Mucosa of gallbladder (tissue), 1 donor: ENCODE measurements at regions not wholly inside any gene's neighbourhood (a gene's known extent, or its start where the extent isn't known, plus 50 kb on each side); places are given as distances from the start of the nearest gene placed in this dataset.
A peak's percentile ranks its signal among the peaks of the same experiment; 100 is the strongest.

Experiments used
- DNase-seq: peaks from one replicate; pipeline ENCODE4 v3.0.0-alpha.2; 2020; ENCODE audit warnings: low spot score
- donor health status: DM: no; HTN: no; CAD: no.

DNA sequence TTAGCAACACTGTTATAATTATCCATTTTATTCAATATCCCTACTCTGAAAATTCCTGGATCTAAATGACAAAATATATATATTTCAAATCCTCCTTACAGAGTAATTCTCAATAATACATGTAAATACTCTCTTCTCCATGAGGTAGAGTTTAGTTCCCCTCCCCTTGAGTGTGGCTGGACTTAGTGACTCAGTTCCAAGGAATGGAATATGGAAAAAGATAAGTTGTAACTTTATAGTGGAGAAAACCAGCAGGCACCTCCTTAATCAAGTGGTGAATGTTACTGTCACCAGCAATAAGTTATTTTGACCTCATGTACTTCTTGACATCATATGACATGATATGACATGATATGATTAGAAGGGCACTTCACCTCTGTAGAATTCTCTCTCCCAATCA lies 302.0 kb downstream of the RAB28 start:
- no peak for DNase-seq

DNA sequence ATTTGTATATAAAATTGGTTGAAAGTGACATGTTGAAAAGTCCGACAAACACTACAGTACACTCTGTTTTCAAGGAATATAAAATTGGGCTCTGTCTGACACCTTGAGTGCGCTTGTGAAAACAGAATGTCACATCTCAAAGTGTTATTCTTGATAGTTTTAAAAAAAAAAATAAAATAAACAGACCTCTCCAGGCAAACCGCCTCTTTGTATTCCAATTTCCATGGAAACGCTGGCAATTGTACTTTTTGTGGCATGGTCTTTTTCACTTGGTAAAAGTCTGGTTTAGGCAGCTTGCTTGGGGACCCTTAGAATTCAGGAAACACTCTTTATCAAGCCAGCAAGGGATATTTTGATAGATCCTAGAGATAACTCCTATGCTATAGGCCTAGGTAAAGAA lies 302.5 kb downstream of the RAB28 start:
- DNase-seq = no peak

DNA sequence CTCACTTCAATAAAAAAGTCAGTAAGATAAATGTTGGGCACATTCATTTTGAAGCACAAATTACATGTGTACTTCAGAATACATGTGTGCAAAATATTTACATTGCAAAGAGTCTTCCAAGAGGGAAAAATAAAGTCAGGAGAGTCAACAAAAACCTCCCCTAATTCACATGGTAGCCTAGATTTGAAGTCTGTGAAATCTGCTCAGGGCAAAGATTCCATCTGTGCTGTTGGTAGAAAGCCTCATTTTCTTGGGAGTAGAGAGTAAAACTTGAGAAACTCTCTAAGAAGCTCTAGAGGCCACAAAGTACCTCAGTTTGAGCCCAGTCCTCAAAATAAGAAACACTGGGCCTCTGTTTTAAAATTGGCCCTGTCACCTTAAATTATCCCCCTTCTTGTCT lies 303.4 kb downstream of the RAB28 start:
- DNase-seq = no peak

DNA sequence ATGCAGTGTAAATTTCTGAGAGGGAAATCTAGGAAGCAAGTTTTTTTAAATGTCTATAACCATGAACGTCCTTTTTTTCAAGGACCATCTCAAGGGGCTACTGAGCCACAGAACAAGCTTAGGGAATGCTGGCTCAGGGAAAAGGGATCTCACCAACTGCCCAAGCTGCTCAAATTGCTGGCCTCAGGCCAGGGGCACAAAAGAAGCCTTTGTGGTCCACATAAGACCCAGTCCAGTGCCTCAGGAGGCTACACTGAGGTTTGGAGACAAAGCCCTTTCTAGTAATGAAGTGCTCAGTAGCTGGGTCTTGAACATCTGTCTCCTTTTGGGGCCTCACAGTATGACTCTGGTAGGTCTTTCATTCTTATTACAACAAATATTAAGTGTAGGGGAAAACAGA lies 305.5 kb downstream of the RAB28 start:
- no peak for DNase-seq

DNA sequence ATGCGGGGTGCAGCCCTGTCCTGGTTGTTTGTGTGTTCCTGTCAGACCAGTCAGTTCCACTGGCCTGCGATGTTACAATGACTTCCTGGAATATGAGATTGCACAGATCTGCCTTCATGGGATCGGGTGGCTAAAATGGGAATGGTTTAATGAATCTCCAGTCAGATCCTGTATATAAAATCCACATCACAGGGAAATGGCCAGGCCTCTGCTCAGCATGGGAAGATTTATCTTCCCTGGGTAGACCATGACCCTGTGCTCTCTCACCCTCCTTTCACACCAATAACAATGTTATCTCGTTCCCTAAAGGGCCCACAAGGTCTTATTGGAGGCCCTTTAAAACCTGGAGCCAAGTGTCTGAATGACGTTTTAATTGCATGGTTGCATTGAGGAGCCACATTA lies 307.4 kb downstream of the RAB28 start:
- no peak for DNase-seq

DNA sequence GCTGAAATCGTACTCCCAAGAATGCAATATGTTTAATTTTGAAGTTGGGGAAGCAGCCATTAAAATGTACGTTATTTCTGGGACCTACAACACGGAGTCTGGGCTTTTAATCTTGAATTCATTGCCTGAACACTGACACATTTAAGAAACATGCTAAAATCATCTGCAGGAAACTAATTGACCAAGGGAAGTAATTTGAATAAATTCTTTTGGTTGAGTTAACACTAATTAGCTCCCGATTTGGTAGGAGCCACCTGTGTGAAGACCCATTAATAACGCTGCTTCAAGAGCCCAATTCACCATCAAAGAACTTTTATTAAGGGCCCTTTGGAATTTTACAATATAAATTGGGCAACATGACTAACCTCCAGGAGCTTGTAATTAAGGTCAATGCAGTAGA lies 309.2 kb downstream of the RAB28 start:
- no peak for DNase-seq

DNA sequence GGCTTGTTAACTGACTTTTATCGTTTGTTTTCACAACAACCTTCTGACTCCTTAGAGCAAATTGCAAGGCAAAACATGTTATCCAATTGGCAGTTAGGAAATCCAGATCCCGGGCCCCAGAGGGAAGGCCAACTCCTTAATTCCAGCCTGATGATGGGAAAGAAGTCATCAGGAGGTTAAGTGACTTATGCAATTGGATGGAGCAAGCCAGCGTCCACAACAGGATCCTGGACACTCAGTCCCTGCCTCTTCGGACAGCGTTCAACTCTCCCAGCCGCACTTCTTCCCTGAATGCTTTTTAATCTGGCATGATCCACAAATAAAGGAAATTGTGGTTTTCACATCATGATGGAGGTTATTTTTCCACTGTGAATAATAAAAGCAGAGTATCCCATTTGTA lies 310.1 kb downstream of the RAB28 start:
- peak; percentile 44 for DNase-seq

DNA sequence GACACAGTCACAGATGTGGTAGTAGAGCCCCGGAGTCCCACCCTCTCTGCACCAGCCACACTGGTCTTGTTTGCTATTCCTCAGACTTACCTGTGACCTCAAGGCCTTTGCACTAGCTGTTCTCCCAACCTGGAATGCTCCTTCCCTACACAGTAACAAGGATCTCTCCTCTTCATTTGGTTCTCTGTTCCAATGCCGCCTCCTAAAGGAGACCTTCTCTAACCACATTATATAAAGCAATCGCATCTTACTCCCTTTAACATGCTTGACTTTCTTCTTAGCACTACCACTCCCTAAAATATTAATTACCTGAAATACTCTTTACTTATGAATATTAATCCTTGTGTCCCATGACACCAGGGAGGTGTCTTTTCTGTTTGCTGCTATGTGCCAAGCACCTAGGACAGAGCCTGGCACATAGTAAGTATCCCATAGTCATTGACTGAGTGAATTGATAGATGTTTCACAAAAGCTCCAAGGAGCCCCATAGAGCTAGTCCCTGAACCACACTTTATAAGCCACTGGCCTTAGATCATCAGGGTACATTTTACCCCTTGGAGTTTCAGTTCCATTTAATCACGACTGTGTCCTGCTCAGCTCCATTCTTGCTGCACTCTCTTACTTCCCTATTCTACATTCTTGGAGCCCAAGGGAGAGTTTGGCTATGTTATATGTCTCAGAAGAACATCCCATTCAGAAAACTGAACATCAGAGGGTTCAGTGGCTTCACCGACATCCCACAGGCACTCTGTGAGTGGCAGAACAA lies 312.7 kb downstream of the RAB28 start:
- no peak for DNase-seq

DNA sequence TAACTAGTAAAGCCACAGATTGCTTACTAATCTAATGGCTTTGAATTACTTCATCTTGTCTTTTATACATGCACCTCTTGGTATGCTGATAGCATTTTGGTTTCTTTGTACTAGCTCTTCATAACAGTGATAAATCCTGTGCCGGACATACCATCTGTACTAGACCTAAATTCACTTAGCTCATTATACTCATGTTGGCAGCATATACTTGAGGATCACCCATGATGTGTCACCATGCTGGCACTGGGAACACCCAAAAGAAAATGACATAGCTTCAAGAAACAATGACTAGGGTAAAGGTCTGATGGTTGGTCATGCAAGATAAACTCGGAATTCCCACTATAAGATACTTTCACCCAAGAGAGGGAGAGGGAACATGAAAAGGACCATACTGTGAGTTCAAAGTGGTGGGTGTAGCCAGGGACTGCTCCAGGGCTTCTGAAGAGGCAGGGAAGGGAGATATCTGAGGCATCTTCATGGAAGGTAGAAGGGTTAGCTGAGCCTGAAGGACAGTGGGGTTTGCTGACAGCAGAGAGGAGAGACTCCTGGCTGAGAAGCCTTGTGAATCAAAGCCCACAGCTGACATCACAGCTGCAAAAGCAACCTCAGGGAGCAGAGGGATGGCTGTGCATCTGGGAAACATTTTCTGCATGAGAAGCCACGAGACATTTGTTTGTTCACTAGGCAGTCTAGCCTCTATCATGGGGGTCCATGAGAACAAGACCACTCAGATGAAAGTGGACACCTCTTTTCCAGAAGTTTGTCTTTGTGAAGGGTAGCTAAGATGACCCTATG lies 314.2 kb downstream of the RAB28 start:
- DNase-seq = no peak

DNA sequence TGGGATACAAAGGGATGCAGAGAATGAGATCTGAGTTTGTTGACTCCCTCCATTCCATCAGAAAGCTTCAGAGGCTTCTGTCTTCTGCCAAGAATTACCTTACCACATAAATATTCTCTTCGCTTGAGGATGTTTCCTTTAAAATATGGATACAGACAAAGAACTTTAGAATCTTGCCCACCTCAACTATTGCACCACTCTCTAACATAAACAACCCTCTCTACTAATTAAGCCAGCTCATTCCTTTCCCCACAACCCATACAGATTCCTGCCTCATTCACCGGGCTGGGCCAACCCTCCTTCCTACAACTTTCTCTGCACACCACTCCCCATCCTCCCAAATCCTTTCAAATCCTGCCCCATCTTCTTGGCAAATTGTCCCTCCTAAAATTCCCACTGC lies 315.8 kb downstream of the RAB28 start:
- no peak for DNase-seq

DNA sequence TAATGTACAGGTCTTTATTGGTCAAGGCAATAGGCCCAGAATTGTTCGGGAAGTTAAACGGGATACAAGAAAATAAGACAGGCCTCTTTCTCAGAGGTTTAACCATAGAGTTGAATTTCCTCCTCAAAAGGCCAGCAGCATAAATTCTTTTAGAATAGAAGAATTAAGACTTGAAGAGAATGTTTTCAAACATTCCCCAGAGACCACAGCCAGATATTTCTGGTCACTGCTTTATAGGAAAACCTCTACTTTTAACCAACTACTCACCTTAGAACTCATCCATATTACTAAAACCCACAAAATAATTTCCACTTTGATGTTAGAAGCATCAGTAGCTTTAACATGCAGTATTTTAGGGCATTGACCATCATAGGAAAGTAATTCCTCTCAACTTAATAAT lies 317.9 kb downstream of the RAB28 start:
- DNase-seq = no peak

DNA sequence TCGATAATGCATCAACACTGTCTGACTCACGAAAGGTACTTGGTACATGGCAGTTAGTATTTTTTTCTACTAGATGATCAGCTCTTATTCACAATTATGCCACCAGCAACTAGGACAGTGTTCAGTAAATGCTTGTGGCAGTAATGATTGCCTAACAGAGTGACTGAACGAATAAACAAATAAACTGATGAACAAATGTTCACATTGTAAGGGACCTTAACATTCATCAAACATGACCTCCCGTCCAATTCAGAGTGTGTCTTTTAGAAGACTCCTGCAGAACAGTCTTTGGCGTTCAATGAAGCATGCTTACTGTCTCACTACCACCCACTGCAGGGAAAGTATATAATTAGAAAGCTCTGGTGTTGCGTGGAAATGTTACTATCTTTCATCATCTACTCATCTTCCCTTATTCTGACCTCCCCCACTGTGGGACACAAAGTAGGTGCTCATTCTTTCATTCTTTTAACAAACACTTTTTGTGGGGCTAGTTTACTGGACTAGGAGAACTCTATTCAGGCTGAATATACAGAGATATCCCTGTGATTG lies 319.3 kb downstream of the RAB28 start:
- no peak for DNase-seq

DNA sequence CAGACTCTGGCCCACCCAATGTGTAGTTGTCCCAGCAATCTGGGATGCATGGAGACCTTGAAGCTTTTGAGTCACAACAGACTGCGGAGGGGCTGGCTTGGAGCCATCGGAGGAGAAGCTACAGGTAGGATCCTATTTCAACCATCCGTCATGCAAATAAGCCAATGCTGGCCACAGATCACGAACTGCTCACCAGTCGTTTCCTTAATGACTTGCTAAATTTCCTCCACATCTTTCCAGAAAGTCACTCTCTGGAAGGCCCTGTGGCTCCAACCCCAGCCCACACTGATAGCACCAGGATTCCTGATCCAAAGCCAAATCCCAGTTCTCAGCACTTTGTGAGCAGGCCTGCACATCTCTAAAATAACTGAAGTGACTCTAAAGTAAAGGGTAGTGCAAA lies 321.3 kb downstream of the RAB28 start:
- DNase-seq = no peak

DNA sequence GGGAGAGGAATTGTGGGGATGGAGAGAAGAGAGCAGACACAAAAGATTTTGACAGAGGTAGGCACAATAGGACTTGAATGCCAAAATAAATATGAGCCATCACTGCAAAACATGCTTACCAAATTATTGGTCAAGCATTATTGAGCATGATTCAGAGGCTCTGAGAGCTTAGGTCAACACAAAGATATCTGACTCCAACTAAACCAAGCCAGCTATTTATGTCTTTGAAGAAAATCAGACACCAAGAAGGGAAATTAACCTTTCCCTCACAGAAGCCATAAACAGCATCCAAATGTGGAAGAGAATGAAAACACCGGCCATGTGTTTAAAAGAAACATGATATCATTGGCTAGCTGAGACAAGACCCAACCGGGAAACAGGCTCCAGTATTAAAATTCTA lies 323.2 kb downstream of the RAB28 start:
- no peak for DNase-seq

DNA sequence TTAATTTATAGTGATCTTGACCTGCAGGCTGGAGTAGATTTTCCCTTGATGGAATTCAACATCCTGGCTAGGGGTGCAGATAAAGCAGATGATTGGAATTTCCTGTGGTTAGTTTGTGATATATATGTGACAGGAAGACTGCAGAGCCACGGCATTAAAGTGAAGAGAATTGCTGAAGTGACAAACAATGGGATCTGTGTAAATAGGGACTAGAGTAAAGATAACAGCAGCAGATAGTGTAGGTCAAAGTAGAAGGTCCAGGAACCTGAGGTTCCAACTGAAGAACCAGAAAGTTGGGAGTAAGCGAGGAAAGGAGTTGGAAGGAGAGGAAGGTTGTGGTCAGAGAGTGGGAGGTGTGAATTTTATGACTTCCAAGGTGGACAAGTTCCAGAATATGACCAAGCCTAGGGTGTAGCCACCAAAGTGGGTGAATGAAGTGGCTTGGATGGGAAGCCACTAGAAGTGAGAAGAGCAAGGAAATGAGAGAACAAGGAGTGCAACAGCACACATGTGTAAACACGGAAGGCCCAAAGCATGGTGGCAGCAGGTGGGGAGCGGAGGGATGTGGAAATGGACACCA lies 325.0 kb downstream of the RAB28 start:
- DNase-seq = no peak

DNA sequence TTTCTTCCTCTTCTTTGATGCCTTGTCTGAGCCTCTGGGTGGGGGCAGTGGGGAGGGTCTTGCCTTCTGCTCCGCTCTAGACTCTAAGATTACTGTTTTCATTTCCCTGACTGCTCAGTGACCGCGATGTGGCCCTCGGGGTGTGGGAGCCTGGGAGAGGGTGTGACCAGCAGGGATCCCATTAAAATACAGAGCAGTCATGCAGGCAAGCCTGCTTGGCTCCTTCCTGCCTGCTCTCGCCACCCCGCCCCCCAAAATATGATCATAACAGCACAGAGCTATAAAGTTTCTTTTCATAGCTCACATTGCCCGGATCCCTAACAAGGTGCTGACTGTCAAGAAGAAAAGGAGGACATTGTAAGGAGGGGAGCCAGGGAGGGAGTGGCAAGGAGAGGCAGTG lies 332.9 kb downstream of the RAB28 start:
- no peak for DNase-seq

DNA sequence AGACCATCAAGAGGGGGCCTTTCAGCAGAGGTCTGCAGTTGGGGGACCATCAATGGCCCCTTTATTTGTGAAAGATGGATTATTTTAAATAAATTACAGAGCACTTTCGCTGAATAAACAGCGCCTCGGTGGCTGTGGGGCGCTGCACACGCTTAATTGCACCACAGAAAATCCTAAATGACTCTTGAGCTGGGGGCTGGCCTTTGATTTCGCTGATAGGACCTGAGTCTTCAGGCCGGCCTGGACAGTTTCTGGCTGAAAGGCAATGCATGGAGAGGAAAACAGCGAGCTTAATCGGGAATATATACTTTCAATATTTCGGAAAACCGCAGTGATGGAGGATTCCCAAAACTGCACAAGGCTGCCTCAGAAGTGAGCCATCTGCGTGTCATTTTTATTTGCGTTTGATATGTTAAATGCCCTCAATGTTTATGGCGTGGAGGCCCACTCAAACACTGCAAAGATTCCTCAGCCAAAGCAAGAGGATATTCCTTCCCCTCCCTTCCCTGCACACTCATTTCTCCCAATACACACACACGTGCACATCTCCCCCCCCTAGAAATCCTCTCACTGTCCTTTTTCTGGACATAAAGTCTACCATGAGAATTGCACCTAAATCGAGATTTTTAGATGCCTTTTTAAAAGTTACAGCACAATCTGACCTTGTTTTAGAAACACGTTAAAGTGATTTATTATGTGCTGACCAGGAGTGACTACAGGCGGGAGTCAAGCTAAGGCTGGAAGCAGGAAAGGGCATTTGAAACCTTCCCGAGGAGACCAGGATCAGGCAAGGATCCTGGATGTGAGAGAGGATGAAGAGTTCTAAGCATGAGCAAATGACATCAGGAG lies 340.7 kb downstream of the RAB28 start:
- DNase-seq = no peak

DNA sequence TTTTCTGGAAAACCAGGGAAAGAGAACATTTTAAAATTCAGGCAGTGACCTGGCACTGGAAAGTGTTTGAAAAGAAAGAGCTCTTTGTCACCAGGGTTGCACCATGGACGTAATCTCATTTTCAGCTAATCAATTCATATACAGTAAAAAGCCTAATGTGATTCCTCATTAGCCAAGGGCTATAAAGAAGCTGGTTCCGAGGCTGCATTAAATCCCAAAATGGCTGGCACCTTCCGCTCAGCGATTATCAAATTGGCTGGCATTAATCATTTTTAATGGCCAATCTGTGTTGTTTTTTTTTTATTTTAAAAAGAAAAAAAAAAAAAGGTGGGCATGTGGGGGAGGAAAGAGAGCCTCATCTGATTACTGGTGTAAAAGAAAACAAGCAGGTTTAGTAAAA lies 341.4 kb downstream of the RAB28 start:
- no peak for DNase-seq

DNA sequence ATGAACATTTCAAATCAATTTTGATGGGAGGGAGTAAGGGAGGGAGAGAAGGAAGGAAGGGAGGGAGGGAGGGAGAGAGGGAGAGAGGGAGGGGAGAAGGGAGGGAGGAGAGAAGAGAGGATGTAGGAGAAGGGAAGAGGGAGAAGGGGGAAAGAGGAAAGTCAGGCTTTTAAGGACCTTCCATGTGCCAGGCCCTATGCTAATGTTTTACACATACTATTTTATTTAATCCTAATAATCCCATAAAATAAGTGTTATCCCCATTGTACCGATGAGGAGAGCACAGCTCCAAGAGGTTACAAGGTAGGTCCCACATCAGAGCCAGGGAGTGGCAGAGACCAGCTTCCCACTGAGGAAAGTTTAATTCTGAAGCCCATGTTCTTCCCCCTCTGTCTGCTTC lies 341.9 kb downstream of the RAB28 start:
- DNase-seq = no peak

DNA sequence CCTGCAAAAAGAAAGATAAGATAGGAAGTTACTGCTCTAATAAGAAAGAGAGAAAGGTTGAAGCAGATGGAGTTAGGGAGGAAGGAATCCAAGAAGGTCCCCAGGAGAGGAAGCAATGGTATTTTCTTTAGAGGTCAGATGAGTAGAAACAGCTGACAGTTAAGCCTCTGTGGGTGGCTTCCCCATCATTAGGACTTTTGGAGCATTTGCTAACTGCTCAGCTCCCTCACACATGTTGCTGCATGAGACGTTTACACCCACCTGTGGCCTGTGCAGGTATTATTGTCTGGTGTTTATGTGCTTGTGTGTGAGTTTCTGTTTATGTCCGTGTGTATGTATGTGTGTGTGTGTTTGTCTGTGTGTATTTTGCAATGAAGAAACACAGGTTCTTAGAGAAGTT lies 346.8 kb downstream of the RAB28 start:
- no peak for DNase-seq

DNA sequence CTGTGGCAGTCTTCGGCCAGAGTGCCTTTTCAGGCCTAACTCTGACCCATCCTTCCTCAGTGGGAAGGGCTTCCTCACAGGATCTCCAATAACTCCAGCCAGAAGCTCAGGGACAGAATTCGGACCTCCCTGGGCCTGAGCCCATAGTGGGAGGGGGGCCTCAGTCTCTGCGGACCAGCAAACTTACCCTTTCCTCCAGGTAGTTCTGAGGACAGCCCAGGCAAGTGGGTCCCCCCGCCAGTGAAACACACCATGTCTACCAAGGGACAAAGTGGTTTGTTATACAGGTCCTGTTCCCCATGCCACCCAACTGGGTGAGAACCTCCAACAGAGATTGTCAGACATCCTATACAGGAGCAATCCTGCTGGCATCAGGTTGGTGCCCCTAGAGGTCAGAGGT lies 350.4 kb downstream of the RAB28 start:
- no peak for DNase-seq

DNA sequence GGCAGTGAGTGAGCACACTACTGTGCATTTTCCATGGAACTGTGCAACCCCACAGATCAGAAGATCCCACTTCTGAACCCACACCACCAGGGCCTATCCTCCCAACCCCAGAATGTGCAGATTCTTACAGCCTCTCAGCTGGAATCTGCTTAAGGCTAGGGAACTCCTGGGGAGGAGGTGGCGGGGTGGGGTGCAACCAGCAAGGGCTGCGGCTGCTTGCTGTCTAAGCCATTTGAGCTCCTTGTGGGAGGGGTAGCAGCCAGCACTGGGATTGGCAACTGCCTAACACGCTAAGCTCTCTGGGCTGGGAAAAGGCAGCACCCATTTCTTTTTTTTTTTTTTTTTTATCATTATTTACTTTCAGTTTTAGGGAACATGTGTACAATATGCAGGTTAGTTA lies 353.3 kb downstream of the RAB28 start:
- DNase-seq = no peak
